SK-N-SH (cell line): ENCODE measurements at regions not wholly inside any gene's neighbourhood (a gene's known extent, or its start where the extent isn't known, plus 50 kb on each side); places are given as distances from the start of the nearest gene placed in this dataset.

Experiments
- EP300 ChIP-seq, 2 experiments: IDR thresholded peaks; 2 replicates each; pipeline versions ENCODE4 v1.4.0 to v1.6.1; 2012; ENCODE audit warnings: borderline replicate concordance in 1 of 2, low read depth in 1 of 2, low read length in 1 of 2
- JUND ChIP-seq: IDR thresholded peaks from 2 replicates; pipeline ENCODE4 v1.4.0; 2012
- POLR2AphosphoS5 ChIP-seq: IDR thresholded peaks from 2 replicates; pipeline ENCODE4 v1.6.1; 2012; ENCODE audit warnings: low read depth, low read length
- RAD21 ChIP-seq: IDR thresholded peaks from 2 replicates; pipeline ENCODE4 v1.6.1; 2012; ENCODE audit warnings: mild to moderate bottlenecking, low read length
- RXRA ChIP-seq: IDR thresholded peaks from 2 replicates; pipeline ENCODE4 v1.4.0; 2012; ENCODE audit warnings: low read depth, mild to moderate bottlenecking, borderline replicate concordance
- TCF12 ChIP-seq: IDR thresholded peaks from 2 replicates; pipeline ENCODE4 v1.4.0; 2012
- TF ChIP-seq, protein P1 (sequence below): fragments of 200-600 bp; sonication (generic); IDR thresholded peaks from 2 replicates; pipeline ENCODE4 v1.6.1; 2017; ENCODE audit warnings: antibody characterized with exemption, mild to moderate bottlenecking, moderate library complexity
- TF ChIP-seq, protein P2 (sequence below): IDR thresholded peaks from 2 replicates; pipeline ENCODE4 v1.4.0; 2012; ENCODE audit warnings: low read depth
- TF ChIP-seq, protein P3 (sequence below): IDR thresholded peaks from 2 replicates; pipeline ENCODE4 v1.6.1; 2012; ENCODE audit warnings: mild to moderate bottlenecking, low read depth, low read length, moderate library complexity

DNA sequence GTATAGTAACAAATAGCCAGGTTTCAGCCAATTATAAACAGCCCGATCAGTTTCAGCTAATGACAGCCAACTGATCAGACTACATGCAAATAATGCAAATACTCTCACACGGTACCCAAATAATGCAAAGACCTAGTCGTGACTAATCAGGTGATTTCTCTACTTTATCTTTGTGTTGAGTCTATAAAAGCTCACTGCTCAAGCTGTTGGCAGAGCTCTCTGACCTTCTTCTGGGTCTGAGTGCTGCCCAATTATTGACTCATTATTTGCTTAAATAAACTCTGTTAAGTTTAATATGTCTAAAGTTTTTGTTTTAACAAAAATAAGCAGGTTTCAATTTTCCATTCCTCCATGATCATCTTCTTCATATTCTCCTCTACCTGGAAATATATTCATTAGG lies 1971.7 kb downstream of the SUCLG1 start:
- TF ChIP-seq, protein P1, sequence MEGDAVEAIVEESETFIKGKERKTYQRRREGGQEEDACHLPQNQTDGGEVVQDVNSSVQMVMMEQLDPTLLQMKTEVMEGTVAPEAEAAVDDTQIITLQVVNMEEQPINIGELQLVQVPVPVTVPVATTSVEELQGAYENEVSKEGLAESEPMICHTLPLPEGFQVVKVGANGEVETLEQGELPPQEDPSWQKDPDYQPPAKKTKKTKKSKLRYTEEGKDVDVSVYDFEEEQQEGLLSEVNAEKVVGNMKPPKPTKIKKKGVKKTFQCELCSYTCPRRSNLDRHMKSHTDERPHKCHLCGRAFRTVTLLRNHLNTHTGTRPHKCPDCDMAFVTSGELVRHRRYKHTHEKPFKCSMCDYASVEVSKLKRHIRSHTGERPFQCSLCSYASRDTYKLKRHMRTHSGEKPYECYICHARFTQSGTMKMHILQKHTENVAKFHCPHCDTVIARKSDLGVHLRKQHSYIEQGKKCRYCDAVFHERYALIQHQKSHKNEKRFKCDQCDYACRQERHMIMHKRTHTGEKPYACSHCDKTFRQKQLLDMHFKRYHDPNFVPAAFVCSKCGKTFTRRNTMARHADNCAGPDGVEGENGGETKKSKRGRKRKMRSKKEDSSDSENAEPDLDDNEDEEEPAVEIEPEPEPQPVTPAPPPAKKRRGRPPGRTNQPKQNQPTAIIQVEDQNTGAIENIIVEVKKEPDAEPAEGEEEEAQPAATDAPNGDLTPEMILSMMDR: no peak
- TF ChIP-seq RAD21 (no peak), TCF12 (no peak), EP300 (IDR thresholded peaks at IDR 0.05; ENCODE audit: borderline replicate concordance in 1 of 2, low read depth in 1 of 2, low read length in 1 of 2) (no peak), POLR2AphosphoS5 (no peak), RXRA (no peak), JUND (no peak)
- TF ChIP-seq, protein P2, sequence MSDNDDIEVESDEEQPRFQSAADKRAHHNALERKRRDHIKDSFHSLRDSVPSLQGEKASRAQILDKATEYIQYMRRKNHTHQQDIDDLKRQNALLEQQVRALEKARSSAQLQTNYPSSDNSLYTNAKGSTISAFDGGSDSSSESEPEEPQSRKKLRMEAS: no peak
- TF ChIP-seq, protein P3, sequence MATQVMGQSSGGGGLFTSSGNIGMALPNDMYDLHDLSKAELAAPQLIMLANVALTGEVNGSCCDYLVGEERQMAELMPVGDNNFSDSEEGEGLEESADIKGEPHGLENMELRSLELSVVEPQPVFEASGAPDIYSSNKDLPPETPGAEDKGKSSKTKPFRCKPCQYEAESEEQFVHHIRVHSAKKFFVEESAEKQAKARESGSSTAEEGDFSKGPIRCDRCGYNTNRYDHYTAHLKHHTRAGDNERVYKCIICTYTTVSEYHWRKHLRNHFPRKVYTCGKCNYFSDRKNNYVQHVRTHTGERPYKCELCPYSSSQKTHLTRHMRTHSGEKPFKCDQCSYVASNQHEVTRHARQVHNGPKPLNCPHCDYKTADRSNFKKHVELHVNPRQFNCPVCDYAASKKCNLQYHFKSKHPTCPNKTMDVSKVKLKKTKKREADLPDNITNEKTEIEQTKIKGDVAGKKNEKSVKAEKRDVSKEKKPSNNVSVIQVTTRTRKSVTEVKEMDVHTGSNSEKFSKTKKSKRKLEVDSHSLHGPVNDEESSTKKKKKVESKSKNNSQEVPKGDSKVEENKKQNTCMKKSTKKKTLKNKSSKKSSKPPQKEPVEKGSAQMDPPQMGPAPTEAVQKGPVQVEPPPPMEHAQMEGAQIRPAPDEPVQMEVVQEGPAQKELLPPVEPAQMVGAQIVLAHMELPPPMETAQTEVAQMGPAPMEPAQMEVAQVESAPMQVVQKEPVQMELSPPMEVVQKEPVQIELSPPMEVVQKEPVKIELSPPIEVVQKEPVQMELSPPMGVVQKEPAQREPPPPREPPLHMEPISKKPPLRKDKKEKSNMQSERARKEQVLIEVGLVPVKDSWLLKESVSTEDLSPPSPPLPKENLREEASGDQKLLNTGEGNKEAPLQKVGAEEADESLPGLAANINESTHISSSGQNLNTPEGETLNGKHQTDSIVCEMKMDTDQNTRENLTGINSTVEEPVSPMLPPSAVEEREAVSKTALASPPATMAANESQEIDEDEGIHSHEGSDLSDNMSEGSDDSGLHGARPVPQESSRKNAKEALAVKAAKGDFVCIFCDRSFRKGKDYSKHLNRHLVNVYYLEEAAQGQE: no peak
